ENCODE measurements at regions not wholly inside any gene's neighbourhood (a gene's known extent, or its start where the extent isn't known, plus 50 kb on each side); places are given as distances from the start of the nearest gene placed in this dataset.
"Not testable (repeated sequence)": the region's sequence is repeated elsewhere in the genome, so short reads cannot be mapped to it uniquely, and the experiment has no call there.

DNA sequence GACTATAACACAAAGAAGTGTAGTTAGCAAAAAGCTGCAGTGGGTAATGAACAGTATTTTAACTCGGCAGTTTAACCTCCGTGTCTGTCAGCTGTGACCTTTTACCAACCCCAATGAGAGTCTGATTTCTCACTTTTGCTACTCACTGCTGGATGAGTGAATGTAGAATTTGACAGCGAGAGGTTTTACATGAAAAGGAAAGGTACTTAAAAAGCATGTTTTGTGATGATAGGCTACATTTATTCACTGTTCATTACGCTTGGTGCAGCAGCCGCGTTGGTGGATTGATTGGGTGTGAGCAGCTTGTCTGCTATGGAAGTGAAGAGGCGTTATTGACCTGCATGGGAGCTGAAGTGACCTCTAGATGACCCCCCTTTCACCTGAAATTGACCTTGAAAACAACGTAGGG, 867.7 kb downstream of the NR2F1-AS1 start:
- no peak for DNase-seq (ENCODE audit: low read depth, low spot score)

- DNase-seq (ENCODE audit: low read depth, low spot score): no peak
These were observed 869.1 kb downstream of the NR2F1-AS1 start for GRCh38 chr5:92711956-92712355.

GRCh38 chr5:92704590-92704989, 876.4 kb downstream of the NR2F1-AS1 start:
- peak; percentile 19 for DNase-seq (ENCODE audit: low read depth, low spot score)

GRCh38 chr5:92703976-92704375, 877.0 kb downstream of the NR2F1-AS1 start:
- peak; percentile 23 for DNase-seq (ENCODE audit: low read depth, low spot score)

- no peak for DNase-seq (ENCODE audit: low read depth, low spot score)
These were observed 885.7 kb downstream of the NR2F1-AS1 start for GRCh38 chr5:92695123-92696003.

DNA sequence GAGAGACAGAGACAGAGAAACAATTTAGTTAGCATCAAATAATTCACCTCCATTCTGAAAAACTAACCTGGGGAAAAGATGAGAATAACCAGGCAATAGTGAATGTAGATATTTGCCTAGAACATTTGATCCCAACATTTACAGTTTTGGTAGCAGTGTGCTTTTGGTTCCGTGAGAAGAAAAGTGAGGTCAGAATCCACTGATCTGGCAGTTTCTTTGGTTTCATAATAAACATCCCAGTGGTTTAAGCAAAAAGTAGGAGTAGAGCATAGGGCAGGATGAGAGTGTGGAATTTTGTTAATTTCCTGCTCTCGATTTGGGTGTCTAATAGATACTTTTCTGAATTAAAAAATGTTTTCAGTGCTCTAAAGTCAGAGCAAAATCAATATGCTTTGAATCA, 887.0 kb downstream of the NR2F1-AS1 start:
- no peak for DNase-seq (ENCODE audit: low read depth, low spot score)

DNA sequence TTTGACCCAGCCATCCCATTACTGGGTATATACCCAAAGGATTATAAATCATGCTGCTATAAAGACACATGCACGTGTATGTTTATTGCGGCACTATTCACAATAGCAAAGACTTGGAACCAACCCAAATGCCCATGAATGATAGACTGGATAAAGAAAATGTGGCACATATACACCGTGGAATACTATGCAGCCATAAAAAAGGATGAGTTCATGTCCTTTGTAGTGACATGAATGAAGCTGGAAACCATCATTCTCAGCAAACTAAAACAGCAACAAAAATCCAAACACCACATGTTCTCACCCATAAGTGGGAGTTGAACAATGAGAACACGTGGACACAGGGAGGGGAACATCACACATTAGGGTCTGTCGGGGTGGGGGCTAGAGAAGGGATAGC, 889.1 kb downstream of the NR2F1-AS1 start:
- not testable (repeated sequence) for DNase-seq (ENCODE audit: low read depth, low spot score)

DNA sequence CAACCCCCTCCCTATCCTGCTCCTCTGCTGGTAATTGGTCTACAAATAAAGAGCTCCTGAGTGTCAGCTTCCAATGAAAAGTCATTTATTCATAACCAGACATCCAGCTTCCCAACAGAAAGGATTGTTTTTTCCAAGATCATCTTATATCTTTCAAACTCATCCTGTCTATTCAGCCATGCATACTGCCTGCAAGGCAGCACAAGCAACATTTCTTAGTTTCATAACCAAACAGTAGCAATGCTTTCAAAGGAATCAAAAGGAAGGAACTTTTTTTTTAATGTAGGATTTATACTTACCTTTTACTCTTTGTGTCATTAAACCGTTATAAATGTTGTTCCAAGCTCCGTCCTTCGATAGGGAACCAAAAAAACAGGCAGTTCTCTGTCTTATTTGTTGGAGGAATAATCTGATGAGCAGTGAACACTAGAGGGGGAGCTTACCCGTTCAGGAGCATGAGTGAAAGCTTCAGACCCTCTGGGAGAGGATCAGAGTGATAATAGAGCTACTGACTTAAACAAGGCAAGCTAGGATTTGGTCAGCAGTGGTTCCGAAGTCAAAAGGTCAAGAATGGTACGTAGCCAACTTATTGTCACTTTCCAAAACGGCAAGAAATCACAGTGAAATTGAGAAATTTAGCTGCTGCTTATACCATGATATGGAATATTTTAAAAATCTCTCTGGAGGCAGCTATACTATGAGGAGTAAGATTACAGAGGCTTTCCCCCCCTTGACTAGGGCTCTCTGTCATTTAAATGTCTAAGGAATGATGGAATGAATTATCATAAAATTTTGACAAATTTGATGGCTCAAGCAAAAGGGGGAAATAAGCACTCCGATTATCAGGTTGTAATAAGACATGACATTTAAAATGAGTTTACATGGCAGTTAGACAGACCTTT, 892.9 kb downstream of the NR2F1-AS1 start:
- DNase-seq (ENCODE audit: low read depth, low spot score): peak; percentile 68

- peak; percentile 21 for DNase-seq (ENCODE audit: low read depth, low spot score)
These were observed 902.4 kb downstream of the NR2F1-AS1 start for GRCh38 chr5:92678640-92679039.

GRCh38 chr5:92676215-92677165, 904.5 kb downstream of the NR2F1-AS1 start:
- DNase-seq (ENCODE audit: low read depth, low spot score): no peak

- DNase-seq (ENCODE audit: low read depth, low spot score): no peak
These were observed 906.7 kb downstream of the NR2F1-AS1 start for GRCh38 chr5:92674321-92674720.

DNA sequence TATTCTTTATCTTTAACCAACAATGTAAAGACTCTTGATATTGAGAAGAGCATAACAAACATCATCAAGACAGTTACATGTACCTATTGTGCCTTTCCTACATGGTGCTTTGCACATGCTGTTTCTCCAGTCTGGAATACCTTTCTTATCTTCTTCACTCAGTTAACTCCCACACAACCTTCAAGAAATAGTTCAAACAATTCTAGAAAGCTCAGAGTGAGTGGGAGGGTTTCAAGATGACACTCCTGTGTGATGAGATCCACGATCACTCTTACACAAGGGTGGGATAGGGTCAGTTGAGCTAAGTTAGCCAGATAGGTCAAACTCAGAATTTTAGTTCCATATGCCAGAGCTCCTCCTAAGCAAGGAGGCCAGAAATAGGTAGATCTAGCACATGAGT, 915.5 kb downstream of the NR2F1-AS1 start:
- DNase-seq (ENCODE audit: low read depth, low spot score): no peak

DNA sequence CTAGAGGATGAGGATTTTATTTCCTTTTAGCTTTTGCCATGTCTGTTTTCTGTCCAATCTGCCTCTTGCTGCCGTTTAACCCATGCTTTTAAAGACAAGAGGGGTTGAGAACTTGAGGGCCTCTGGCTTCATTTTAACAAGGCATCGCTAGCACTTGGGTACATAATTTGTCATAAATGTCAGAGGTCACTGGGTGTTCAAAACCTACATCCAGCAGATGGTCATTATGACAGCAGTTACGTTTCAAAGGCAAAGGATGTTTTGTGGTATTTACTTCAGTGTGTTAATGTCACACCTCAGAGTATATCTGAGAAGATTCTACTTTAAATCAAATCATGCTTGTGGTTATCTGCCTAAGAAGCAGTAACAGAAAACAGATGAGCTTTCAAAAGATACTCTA, 918.3 kb downstream of the NR2F1-AS1 start:
- DNase-seq (ENCODE audit: low read depth, low spot score): no peak

- peak; percentile 29 for DNase-seq (ENCODE audit: low read depth, low spot score)
These were observed 921.8 kb downstream of the NR2F1-AS1 start for GRCh38 chr5:92659246-92659645.

- not testable (repeated sequence) for DNase-seq (ENCODE audit: low read depth, low spot score)
These were observed 926.4 kb downstream of the NR2F1-AS1 start for GRCh38 chr5:92654601-92655000.

- no peak for DNase-seq (ENCODE audit: low read depth, low spot score)
These were observed 927.1 kb downstream of the NR2F1-AS1 start for GRCh38 chr5:92653730-92654461.

DNA sequence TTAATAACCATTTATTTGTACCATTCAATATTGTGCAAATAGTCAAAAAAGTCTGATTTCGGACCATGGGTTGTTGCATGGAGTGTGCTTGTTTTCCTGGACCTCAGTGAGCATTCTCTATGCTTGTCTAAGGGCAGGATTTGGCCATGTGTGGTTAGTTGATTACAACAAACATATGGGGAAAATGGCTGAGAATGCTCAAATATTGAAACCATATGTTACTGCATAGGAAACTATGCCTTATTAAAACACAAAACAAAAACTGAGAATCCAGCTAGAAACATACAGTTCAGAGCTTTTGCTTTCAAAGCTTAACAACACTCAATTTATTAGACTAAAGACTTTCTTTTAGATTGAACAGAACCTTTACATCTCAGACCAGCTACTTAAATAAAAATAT, 928.3 kb downstream of the NR2F1-AS1 start:
- DNase-seq (ENCODE audit: low read depth, low spot score): no peak

DNA sequence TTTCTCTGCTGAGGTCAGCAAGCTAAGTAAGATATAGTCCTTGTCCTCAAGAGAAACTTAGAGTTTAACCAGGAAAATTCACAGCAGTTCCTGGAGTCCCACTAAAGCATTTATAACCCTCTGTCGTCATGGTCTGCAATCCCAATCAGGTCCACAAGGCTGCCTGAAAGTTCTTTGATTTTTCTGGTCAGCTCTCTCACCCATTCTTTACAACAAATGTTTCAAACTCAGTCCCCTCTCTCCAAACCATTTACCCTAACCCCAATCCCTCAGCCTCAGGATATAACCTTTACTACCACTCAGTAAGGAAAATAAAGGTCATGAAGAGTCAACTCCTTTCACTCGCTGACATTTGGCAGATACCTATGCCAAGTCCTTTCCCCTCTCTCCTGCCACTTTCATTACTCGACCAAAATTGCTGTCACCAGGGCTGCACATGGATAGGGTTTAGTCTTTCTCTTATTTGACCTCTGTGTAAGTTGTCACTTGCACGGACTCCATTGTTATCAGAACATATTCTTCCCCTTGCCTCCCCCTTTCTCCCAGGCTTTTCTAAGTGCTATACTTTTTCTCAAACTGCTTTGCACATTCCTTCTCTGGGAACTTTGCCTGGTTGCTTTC, 936.6 kb downstream of the NR2F1-AS1 start:
- DNase-seq (ENCODE audit: low read depth, low spot score): no peak

- DNase-seq (ENCODE audit: low read depth, low spot score): peak; percentile 85
These were observed 939.7 kb downstream of the NR2F1-AS1 start for GRCh38 chr5:92641031-92641962.
